GM19463 (cell line): ENCODE measurements at regions not wholly inside any gene's neighbourhood (a gene's known extent, or its start where the extent isn't known, plus 50 kb on each side); places are given as distances from the start of the nearest gene placed in this dataset.
"Not testable (repeated sequence)": the region's sequence is repeated elsewhere in the genome, so short reads cannot be mapped to it uniquely, and the experiment has no call there.

Source experiments
- ATAC-seq: cut with Tn5 transposase; IDR thresholded peaks from one replicate; pipeline ENCODE4 v1.9.1; 2021; ENCODE audit warnings: mild to moderate bottlenecking, moderate library complexity; ENCODE audit not compliant: unreplicated experiment

GRCh38 chr3:163499736-163500219 lies 1578.5 kb downstream of the SI start:
- not testable (repeated sequence) for ATAC-seq

- not testable (repeated sequence) for ATAC-seq
These were observed 1579.2 kb downstream of the SI start for GRCh38 chr3:163498842-163499735.

GRCh38 chr3:163491714-163492113 lies 1586.6 kb downstream of the SI start:
- no peak for ATAC-seq

GRCh38 chr3:163490119-163490518 lies 1588.2 kb downstream of the SI start:
- ATAC-seq: peak; percentile 76

GRCh38 chr3:163482695-163483094 lies 1595.6 kb downstream of the SI start:
- ATAC-seq: no peak

- no peak for ATAC-seq
These were observed 1596.6 kb downstream of the SI start for GRCh38 chr3:163481738-163482137.

GRCh38 chr3:163476179-163476578 lies 1602.1 kb downstream of the SI start:
- no peak for ATAC-seq

- no peak for ATAC-seq
These were observed 1603.5 kb downstream of the SI start for GRCh38 chr3:163474766-163475165.

GRCh38 chr3:163468531-163469335 lies 1609.6 kb downstream of the SI start:
- no peak for ATAC-seq

- ATAC-seq: no peak
These were observed 1615.8 kb downstream of the SI start for GRCh38 chr3:163462446-163462845.

- no peak for ATAC-seq
These were observed 1627.6 kb downstream of the SI start for GRCh38 chr3:163450698-163451097.

- no peak for ATAC-seq
These were observed 1639.5 kb downstream of the SI start for GRCh38 chr3:163438760-163439159.

- ATAC-seq: no peak
These were observed 1655.6 kb downstream of the SI start for GRCh38 chr3:163422671-163423070.

- no peak for ATAC-seq
These were observed 1686.7 kb downstream of the SI start for GRCh38 chr3:163391407-163392181.

- ATAC-seq: no peak
These were observed 1693.9 kb downstream of the SI start for GRCh38 chr3:163384383-163384782.

- ATAC-seq: no peak
These were observed 1696.1 kb downstream of the SI start for GRCh38 chr3:163382183-163382582.

- ATAC-seq: no peak
These were observed 1710.1 kb downstream of the SI start for GRCh38 chr3:163368168-163368567.

GRCh38 chr3:163364717-163365116 lies 1713.6 kb downstream of the SI start:
- no peak for ATAC-seq

GRCh38 chr3:163362151-163362550 lies 1716.1 kb downstream of the SI start:
- no peak for ATAC-seq

GRCh38 chr3:163361357-163361878 lies 1716.9 kb downstream of the SI start:
- not testable (repeated sequence) for ATAC-seq

GRCh38 chr3:163347944-163348343 lies 1730.4 kb downstream of the SI start:
- no peak for ATAC-seq
